Thoracic aorta (tissue), 2 donors: ENCODE measurements at regions not wholly inside any gene's neighbourhood (a gene's known extent, or its start where the extent isn't known, plus 50 kb on each side); places are given as distances from the start of the nearest gene placed in this dataset.

Experiments used
- ATAC-seq: fragments of 150-250 bp; one replicate; pipeline ENCODE4 v1.8.0; 2017; ENCODE audit warnings: low read depth; ENCODE audit not compliant: insufficient number of reproducible peaks, low FRiP score
- DNase-seq: peaks from one replicate; pipeline ENCODE4 v3.0.0-alpha.2; 2020; ENCODE audit warnings: low spot score
- H3K27ac ChIP-seq, 2 donors: fragments of 200-600 bp; sonication (generic); 1 replicate in 1 of 2; 2 replicates in 1 of 2; pipeline ENCODE4 v1.5.1; 2016; ENCODE audit warnings: mild to moderate bottlenecking in 2 of 2, moderate library complexity in 2 of 2
- H3K27me3 ChIP-seq: fragments of 200-600 bp; sonication (generic); replicated peaks from 2 replicates; pipeline ENCODE4 v1.6.0; 2016; ENCODE audit warnings: mild to moderate bottlenecking; ENCODE audit not compliant: insufficient read depth
- H3K36me3 ChIP-seq: fragments of 200-600 bp; sonication (generic); one replicate; pipeline ENCODE4 v1.5.1; 2016
- H3K4me1 ChIP-seq, 2 donors: fragments of 200-600 bp; sonication (generic); 1 replicate in 1 of 2; 2 replicates in 1 of 2; pipeline versions ENCODE4 v1.5.1 to v1.6.0; 2016; ENCODE audit warnings: low read depth in 2 of 2, mild to moderate bottlenecking in 1 of 2; ENCODE audit not compliant: control insufficient read depth in 1 of 2
- H3K4me3 ChIP-seq: fragments of 200-600 bp; sonication (generic); 2 replicates; pipeline ENCODE4 v1.5.1; 2016; ENCODE audit warnings: mild to moderate bottlenecking
- H3K9me3 ChIP-seq: fragments of 200-600 bp; sonication (generic); 2 replicates; pipeline ENCODE4 v1.5.1; 2016
- CTCF ChIP-seq: fragments of 200-600 bp; sonication (generic); IDR thresholded peaks from one replicate; pipeline ENCODE4 v1.5.1; 2019; ENCODE audit warnings: antibody characterized with exemption

GRCh38 chr3:64342940-64343688 is 117.8 kb upstream of the PRICKLE2 start:
- no peak for TF ChIP-seq CTCF
- Histone ChIP-seq H3K4me1 (peaks cover 0 to 8% of the 10 kb centered on the region in 2 donors), H3K9me3 (no peaks in the 10 kb centered on the region), H3K27ac (no peak overlapping the region), H3K4me3 (no peak overlapping the region), H3K36me3 (no peaks in the 10 kb centered on the region), H3K27me3 (no peaks in the 10 kb centered on the region)
- DNase-seq (no peak), ATAC-seq (no peak)

- no peak for DNase-seq
Measured at GRCh38 chr3:64341296-64341695, 116.0 kb upstream of the PRICKLE2 start.

GRCh38 chr3:64340641-64341101 is 115.4 kb upstream of the PRICKLE2 start:
- no peak overlapping the region for H3K4me3 ChIP-seq
- no peaks in the 10 kb centered on the region for H3K27me3 ChIP-seq
- H3K4me1 ChIP-seq, result peaks cover 0 to 8% of the 10 kb centered on the region in 2 donors
- H3K27ac ChIP-seq, result no peak overlapping the region
- TF ChIP-seq CTCF, result no peak
- no peaks in the 10 kb centered on the region for H3K36me3 ChIP-seq
- DNase-seq (no peak), ATAC-seq (no peak)
- no peaks in the 10 kb centered on the region for H3K9me3 ChIP-seq

More at GRCh38 chr3:64341296-64341695, 116.0 kb upstream of the PRICKLE2 start:
- ATAC-seq, result no peak
- Histone ChIP-seq H3K27ac (no peak overlapping the region), H3K36me3 (no peaks in the 10 kb centered on the region), H3K4me1 (peaks cover 0 to 8% of the 10 kb centered on the region in 2 donors), H3K4me3 (no peak overlapping the region), H3K9me3 (no peaks in the 10 kb centered on the region), H3K27me3 (no peaks in the 10 kb centered on the region)
- TF ChIP-seq CTCF, result no peak

- Histone ChIP-seq H3K27me3 (no peaks in the 10 kb centered on the region), H3K9me3 (no peaks in the 10 kb centered on the region), H3K27ac (no peak overlapping the region), H3K36me3 (no peaks in the 10 kb centered on the region), H3K4me3 (no peak overlapping the region), H3K4me1 (no peaks in the 10 kb centered on the region)
- ATAC-seq (no peak), DNase-seq (no peak)
- no peak for TF ChIP-seq CTCF
Measured at GRCh38 chr3:64336488-64336887, 111.2 kb upstream of the PRICKLE2 start.

GRCh38 chr3:64332459-64333350 is 107.4 kb upstream of the PRICKLE2 start:
- no peak for TF ChIP-seq CTCF
- no peak overlapping the region for H3K27ac ChIP-seq
- H3K4me1 ChIP-seq, result no peaks in the 10 kb centered on the region
- no peaks in the 10 kb centered on the region for H3K9me3 ChIP-seq
- DNase-seq, result no peak
- no peak overlapping the region for H3K4me3 ChIP-seq
- no peak for ATAC-seq
- no peaks in the 10 kb centered on the region for H3K27me3 ChIP-seq
- H3K36me3 ChIP-seq, result no peaks in the 10 kb centered on the region
